Fibroblast of villous mesenchyme (primary cell): ENCODE measurements at regions not wholly inside any gene's neighbourhood (a gene's known extent, or its start where the extent isn't known, plus 50 kb on each side); places are given as distances from the start of the nearest gene placed in this dataset.

Experiments
- DNase-seq: peaks from one replicate; pipeline ENCODE4 v3.0.0-alpha.2; 2010; ENCODE audit warnings: low read depth
- H3K4me3 ChIP-seq: 2 replicates; pipeline ENCODE4 v1.5.1; 2011; ENCODE audit warnings: low read depth, mild to moderate bottlenecking, low read length
- CTCF ChIP-seq: IDR thresholded peaks from 2 replicates; pipeline ENCODE4 v1.5.1; 2012; ENCODE audit warnings: low read depth, mild to moderate bottlenecking, low read length; ENCODE audit not compliant: insufficient read depth

- no peak overlapping the region for H3K4me3 ChIP-seq
- no peak for DNase-seq
- TF ChIP-seq CTCF: no peak
Observed at GRCh38 chr1:17994046-17994445, 113.6 kb upstream of the IGSF21 start.

- no peak for TF ChIP-seq CTCF
- H3K4me3 ChIP-seq: no peak overlapping the region
- no peak for DNase-seq
Observed at GRCh38 chr1:17995480-17995879, 112.1 kb upstream of the IGSF21 start.

- no peak overlapping the region for H3K4me3 ChIP-seq
- DNase-seq: no peak
- TF ChIP-seq CTCF: no peak
Observed at GRCh38 chr1:17998889-17999288, 108.7 kb upstream of the IGSF21 start.

- H3K4me3 ChIP-seq: no peak overlapping the region
- DNase-seq: no peak
- no peak for TF ChIP-seq CTCF
Observed at GRCh38 chr1:17999884-18000283, 107.7 kb upstream of the IGSF21 start.

- no peak overlapping the region for H3K4me3 ChIP-seq
- no peak for TF ChIP-seq CTCF
- no peak for DNase-seq
Observed at GRCh38 chr1:18001725-18002124, 105.9 kb upstream of the IGSF21 start.

GRCh38 chr1:18004278-18004677 lies 103.3 kb upstream of the IGSF21 start:
- DNase-seq: no peak
- no peak overlapping the region for H3K4me3 ChIP-seq
- TF ChIP-seq CTCF: no peak

GRCh38 chr1:18005238-18005637 lies 102.4 kb upstream of the IGSF21 start:
- TF ChIP-seq CTCF: no peak

More at GRCh38 chr1:18005238-18005637, 102.4 kb upstream of the IGSF21 start:
- no peak overlapping the region for H3K4me3 ChIP-seq
- DNase-seq: no peak
